CD4-positive, CD25-positive, alpha-beta regulatory T cell (primary cell): ENCODE measurements at regions not wholly inside any gene's neighbourhood (a gene's known extent, or its start where the extent isn't known, plus 50 kb on each side); places are given as distances from the start of the nearest gene placed in this dataset.
A peak's percentile ranks its signal among the peaks of the same experiment; 100 is the strongest.

Source experiments
- ATAC-seq, 2 donors: fragments of 150-1000 bp; cut with Tn5 transposase; one replicate each; pipeline ENCODE4 v1.10.0; 2021; ENCODE audit warnings: low read depth in 2 of 2, moderate number of reproducible peaks in 2 of 2, moderate library complexity in 1 of 2
- DNase-seq, 3 donors: peaks; one replicate each; pipeline versions ENCODE4 v3.0.0 to v3.0.0-alpha.2; 2012 to 2022; ENCODE audit warnings: mixed read lengths in 1 of 3
- H3K27ac ChIP-seq: one replicate; pipeline ENCODE4 v1.7.0; 2013; ENCODE audit warnings: mild to moderate bottlenecking, low read length; ENCODE audit not compliant: insufficient read depth, poor library complexity, severe bottlenecking
- H3K27me3 ChIP-seq: one replicate; pipeline ENCODE4 v1.7.0; 2013; ENCODE audit warnings: low read length; ENCODE audit not compliant: control insufficient read depth, insufficient read depth
- H3K36me3 ChIP-seq: one replicate; pipeline ENCODE4 v1.7.0; 2013; ENCODE audit warnings: mild to moderate bottlenecking, low read length, moderate library complexity; ENCODE audit not compliant: control insufficient read depth, insufficient read depth
- H3K4me1 ChIP-seq: 2 replicates; pipeline ENCODE4 v1.7.0; 2013; ENCODE audit warnings: mild to moderate bottlenecking, low read length; ENCODE audit not compliant: insufficient read depth, control insufficient read depth, poor library complexity, severe bottlenecking
- H3K4me3 ChIP-seq: one replicate; pipeline ENCODE4 v1.7.0; 2013; ENCODE audit warnings: low read depth, mild to moderate bottlenecking, low read length, moderate library complexity
- H3K9me3 ChIP-seq, 2 experiments: 1 replicate in 1 of 2; 2 replicates in 1 of 2; pipeline ENCODE4 v1.7.0; 2013; ENCODE audit warnings: low read length in 2 of 2, mild to moderate bottlenecking in 1 of 2, moderate library complexity in 1 of 2; ENCODE audit not compliant: control insufficient read depth in 2 of 2
- H3K27ac Mint-ChIP-seq, 3 donors: one replicate each; pipeline ENCODE4 v1.8.0; 2020 to 2022; ENCODE audit warnings: mild to moderate bottlenecking in 3 of 3, mixed read lengths in 3 of 3, moderate library complexity in 2 of 3
- H3K27me3 Mint-ChIP-seq: one replicate; pipeline ENCODE4 v1.8.0; 2022; ENCODE audit warnings: mild to moderate bottlenecking, mixed read lengths
- H3K36me3 Mint-ChIP-seq: one replicate; pipeline ENCODE4 v1.8.0; 2020; ENCODE audit warnings: mixed read lengths
- H3K4me1 Mint-ChIP-seq, 4 donors: one replicate each; pipeline ENCODE4 v1.8.0; 2020 to 2022; ENCODE audit warnings: mixed read lengths in 4 of 4, mild to moderate bottlenecking in 1 of 4
- H3K4me3 Mint-ChIP-seq, 4 donors: one replicate each; pipeline ENCODE4 v1.8.0; 2020 to 2022; ENCODE audit warnings: mild to moderate bottlenecking in 4 of 4, mixed read lengths in 4 of 4, moderate library complexity in 3 of 4
- H3K9me3 Mint-ChIP-seq, 7 donors: one replicate each; pipeline ENCODE4 v1.8.0; 2020 to 2022; ENCODE audit warnings: mixed read lengths in 7 of 7, mild to moderate bottlenecking in 3 of 7, moderate library complexity in 2 of 7

GRCh38 chr10:89093728-89094127, 103.1 kb downstream of the FAS start:
- H3K4me1 Mint-ChIP-seq: peaks cover 4 to 38% (median 8%) of the 10 kb centered on the region in 4 donors
- H3K4me1 ChIP-seq: no peaks in the 10 kb centered on the region
- no peaks in the 10 kb centered on the region for H3K36me3 Mint-ChIP-seq
- no peak for ATAC-seq
- H3K9me3 Mint-ChIP-seq: peaks cover 0 to 3% (median 0%) of the 10 kb centered on the region in 7 donors
- H3K27ac Mint-ChIP-seq: no peak overlapping the region
- H3K9me3 ChIP-seq: no peaks in the 10 kb centered on the region
- DNase-seq: no peak
- H3K27ac ChIP-seq: no peak overlapping the region
- no peak overlapping the region for H3K4me3 ChIP-seq
- no peaks in the 10 kb centered on the region for H3K27me3 ChIP-seq
- H3K27me3 Mint-ChIP-seq: no peaks in the 10 kb centered on the region
- H3K36me3 ChIP-seq: no peaks in the 10 kb centered on the region
- H3K4me3 Mint-ChIP-seq: no peak overlapping the region

DNA sequence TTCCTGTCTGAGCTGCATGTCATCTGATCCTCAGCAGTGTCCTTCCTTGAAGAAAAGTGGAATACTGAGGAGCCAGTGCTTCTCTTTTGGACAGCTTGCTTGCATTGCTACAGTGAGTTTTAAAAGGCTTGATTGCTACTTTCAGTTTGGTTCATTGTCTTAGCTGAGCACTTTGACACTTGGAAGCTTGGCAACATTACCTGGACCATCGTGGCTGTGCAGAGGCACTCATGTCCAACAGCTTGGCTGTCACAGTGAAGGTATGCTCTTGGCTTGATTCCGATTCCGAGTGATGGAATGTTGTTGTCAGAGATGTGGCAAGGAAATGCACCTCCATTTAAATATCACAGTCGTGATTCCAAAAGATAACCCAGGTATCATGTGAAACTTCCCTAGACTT, 102.4 kb downstream of the FAS start:
- no peak for ATAC-seq
- no peaks in the 10 kb centered on the region for H3K36me3 ChIP-seq
- Mint-ChIP-seq H3K27ac (peak overlapping the region in 2 of 3 donors; percentile 46 to 55), H3K4me1 (peaks cover 4 to 35% (median 8%) of the 10 kb centered on the region in 4 donors), H3K27me3 (no peaks in the 10 kb centered on the region), H3K9me3 (peaks cover 0 to 3% (median 0%) of the 10 kb centered on the region in 7 donors), H3K4me3 (no peak overlapping the region), H3K36me3 (no peaks in the 10 kb centered on the region)
- no peak overlapping the region for H3K27ac ChIP-seq
- DNase-seq: no peak
- H3K4me1 ChIP-seq: no peaks in the 10 kb centered on the region
- H3K4me3 ChIP-seq: no peak overlapping the region
- H3K27me3 ChIP-seq: no peaks in the 10 kb centered on the region
- H3K9me3 ChIP-seq: no peaks in the 10 kb centered on the region

DNA sequence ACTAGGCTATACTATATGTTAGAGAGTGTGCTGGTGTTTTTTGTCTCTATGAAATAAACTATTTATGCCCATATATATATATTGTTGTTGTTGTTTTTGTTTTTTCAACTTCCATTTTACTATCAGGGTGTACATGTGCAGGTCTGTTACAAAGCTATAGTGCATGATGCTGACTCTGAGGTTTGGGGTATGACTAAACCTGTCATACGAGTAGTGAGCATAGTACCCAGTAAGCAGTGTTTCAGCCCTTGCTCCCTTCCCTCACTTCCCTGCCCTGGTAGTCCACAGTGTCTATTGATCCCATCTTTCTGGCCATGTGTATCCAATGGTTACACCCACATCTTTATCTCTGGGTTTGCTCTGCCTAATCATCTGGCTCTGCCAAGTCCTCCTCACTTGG, 101.8 kb downstream of the FAS start:
- Histone ChIP-seq H3K36me3 (no peaks in the 10 kb centered on the region), H3K27ac (no peak overlapping the region), H3K4me3 (no peak overlapping the region), H3K27me3 (no peaks in the 10 kb centered on the region), H3K9me3 (no peaks in the 10 kb centered on the region), H3K4me1 (no peaks in the 10 kb centered on the region)
- Mint-ChIP-seq H3K27me3 (no peaks in the 10 kb centered on the region), H3K27ac (peak overlapping the region in 2 of 3 donors; percentile 46 to 55), H3K4me3 (no peak overlapping the region), H3K9me3 (peaks cover 0 to 3% (median 0%) of the 10 kb centered on the region in 7 donors), H3K4me1 (peaks cover 4 to 34% (median 8%) of the 10 kb centered on the region in 4 donors), H3K36me3 (no peaks in the 10 kb centered on the region)
- ATAC-seq (no peak), DNase-seq (no peak)

GRCh38 chr10:89091496-89091895, 100.9 kb downstream of the FAS start:
- no peaks in the 10 kb centered on the region for H3K9me3 ChIP-seq
- no peaks in the 10 kb centered on the region for H3K36me3 ChIP-seq
- ATAC-seq (no peak), DNase-seq (no peak)
- H3K27me3 Mint-ChIP-seq: no peaks in the 10 kb centered on the region
- H3K9me3 Mint-ChIP-seq: peaks cover 0 to 1% (median 0%) of the 10 kb centered on the region in 7 donors
- H3K4me3 Mint-ChIP-seq: peak overlapping the region in 1 of 4 donors; percentile 7
- no peaks in the 10 kb centered on the region for H3K36me3 Mint-ChIP-seq
- H3K4me1 Mint-ChIP-seq: peaks cover 4 to 32% (median 8%) of the 10 kb centered on the region in 4 donors
- H3K27ac Mint-ChIP-seq: peak overlapping the region in 1 of 3 donors; percentile 20
- H3K4me3 ChIP-seq: no peak overlapping the region
- no peaks in the 10 kb centered on the region for H3K4me1 ChIP-seq
- H3K27ac ChIP-seq: no peak overlapping the region
- H3K27me3 ChIP-seq: no peaks in the 10 kb centered on the region

DNA sequence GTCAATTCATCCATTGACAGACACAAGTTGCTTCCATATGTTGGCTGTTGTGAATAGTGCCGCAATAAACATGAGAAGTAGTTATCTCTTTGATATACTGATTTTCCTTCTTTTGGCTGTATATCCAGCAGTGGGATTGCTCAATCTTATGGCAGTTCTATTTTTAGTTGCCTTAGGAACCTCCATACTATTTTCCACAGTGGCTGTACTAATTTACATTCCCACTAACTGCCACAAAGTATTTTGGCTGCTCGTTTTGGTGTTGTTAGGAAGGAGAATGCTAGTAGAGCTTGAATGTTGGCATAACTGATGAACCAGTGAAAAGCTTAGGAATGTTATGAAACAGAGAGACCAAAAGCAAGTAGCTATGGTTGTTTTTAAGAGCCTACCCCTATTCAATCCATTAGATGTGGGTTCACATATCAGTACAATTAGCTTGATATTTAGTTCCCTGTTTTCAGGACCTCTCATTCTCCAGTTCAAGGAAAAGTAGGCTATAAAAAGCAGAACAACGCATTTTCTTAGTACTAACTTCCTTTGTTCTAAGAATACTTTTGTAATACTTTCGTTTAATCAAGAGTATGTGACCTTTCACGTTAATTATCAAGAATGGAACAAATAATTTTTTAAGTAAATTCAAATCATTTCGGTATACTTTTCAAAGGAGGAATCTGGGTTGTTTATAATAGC, 100.3 kb downstream of the FAS start:
- peak overlapping the region in 1 of 3 donors; percentile 20 for H3K27ac Mint-ChIP-seq
- no peaks in the 10 kb centered on the region for H3K27me3 Mint-ChIP-seq
- H3K36me3 Mint-ChIP-seq: no peaks in the 10 kb centered on the region
- no peaks in the 10 kb centered on the region for H3K36me3 ChIP-seq
- DNase-seq (peak in 1 of 3 donors; percentile 23), ATAC-seq (no peak)
- no peaks in the 10 kb centered on the region for H3K27me3 ChIP-seq
- H3K9me3 ChIP-seq: no peaks in the 10 kb centered on the region
- no peaks in the 10 kb centered on the region for H3K4me1 ChIP-seq
- peak overlapping the region in 1 of 4 donors; percentile 7 for H3K4me3 Mint-ChIP-seq
- H3K9me3 Mint-ChIP-seq: peaks cover 0 to 1% (median 0%) of the 10 kb centered on the region in 7 donors
- H3K27ac ChIP-seq: no peak overlapping the region
- peak overlapping the region; percentile 4 for H3K4me3 ChIP-seq
- H3K4me1 Mint-ChIP-seq: peaks cover 4 to 29% (median 8%) of the 10 kb centered on the region in 4 donors

GRCh38 chr10:89086801-89087521, 96.4 kb downstream of the FAS start:
- Histone ChIP-seq H3K4me1 (peaks cover 16% of the 10 kb centered on the region), H3K36me3 (no peaks in the 10 kb centered on the region), H3K4me3 (peak overlapping the region; percentile 31), H3K27ac (no peak overlapping the region), H3K27me3 (no peaks in the 10 kb centered on the region), H3K9me3 (no peaks in the 10 kb centered on the region)
- H3K36me3 Mint-ChIP-seq: no peaks in the 10 kb centered on the region
- H3K27me3 Mint-ChIP-seq: no peaks in the 10 kb centered on the region
- H3K9me3 Mint-ChIP-seq: peaks cover 0 to 1% (median 0%) of the 10 kb centered on the region in 7 donors
- H3K4me3 Mint-ChIP-seq: no peak overlapping the region
- H3K27ac Mint-ChIP-seq: no peak overlapping the region
- ATAC-seq: no peak
- peak in 1 of 3 donors; percentile 35 for DNase-seq
- H3K4me1 Mint-ChIP-seq: peaks cover 4 to 29% (median 9%) of the 10 kb centered on the region in 4 donors

DNA sequence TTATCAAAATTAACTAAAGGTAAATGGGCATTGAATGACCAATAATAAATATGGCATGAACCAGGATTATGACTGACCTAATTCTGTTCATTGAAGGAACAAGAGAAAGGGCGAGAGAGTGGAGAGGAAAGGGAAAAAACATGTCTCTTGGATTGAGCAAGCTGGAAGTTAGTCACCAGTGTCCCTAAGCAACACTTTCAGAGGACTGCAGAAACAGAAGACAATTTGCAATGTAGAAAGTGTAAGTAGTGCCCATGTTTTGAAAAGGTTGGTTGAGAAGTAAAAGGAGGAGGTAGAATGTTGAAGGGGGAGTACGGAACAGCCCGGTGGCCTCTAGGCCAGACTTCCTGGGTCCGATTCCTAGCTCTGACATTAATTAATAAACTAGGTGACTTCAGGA, 94.6 kb downstream of the FAS start:
- Histone ChIP-seq H3K4me1 (peaks cover 16% of the 10 kb centered on the region), H3K27me3 (peaks cover 2% of the 10 kb centered on the region), H3K27ac (no peak overlapping the region), H3K9me3 (no peaks in the 10 kb centered on the region), H3K36me3 (no peaks in the 10 kb centered on the region), H3K4me3 (no peak overlapping the region)
- Mint-ChIP-seq H3K36me3 (peaks cover under 1% of the 10 kb centered on the region), H3K4me3 (no peak overlapping the region), H3K27me3 (no peaks in the 10 kb centered on the region), H3K27ac (no peak overlapping the region), H3K9me3 (peaks cover 0 to 1% (median 0%) of the 10 kb centered on the region in 7 donors), H3K4me1 (peaks cover 0 to 27% (median 1%) of the 10 kb centered on the region in 4 donors)
- DNase-seq: no peak
- ATAC-seq: no peak
